ENCODE measurements at regions not wholly inside any gene's neighbourhood (a gene's known extent, or its start where the extent isn't known, plus 50 kb on each side); places are given as distances from the start of the nearest gene placed in this dataset.

DNA sequence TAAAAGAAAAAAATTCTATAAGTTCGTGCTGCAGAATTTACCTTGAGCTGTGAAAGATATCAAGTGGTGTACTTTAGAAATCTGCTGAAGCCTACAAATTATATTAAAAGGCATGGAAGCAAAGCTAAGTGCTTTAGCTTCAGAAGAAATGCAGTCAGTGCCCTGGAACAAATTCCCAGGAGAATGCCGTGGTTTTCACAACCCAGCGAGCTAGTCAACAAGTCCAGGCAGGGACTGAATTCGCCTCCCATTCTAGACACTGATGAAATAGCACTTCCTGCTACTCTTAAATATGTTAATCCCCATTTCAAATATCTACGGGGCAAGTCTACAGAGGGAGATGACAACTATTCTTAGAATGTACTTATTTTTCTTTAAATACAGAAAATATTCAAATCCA is 326.4 kb upstream of the IGF1R start:
- Mint-ChIP-seq H3K27ac (peak overlapping the region in 2 of 3 experiments; percentile 28 to 92), H3K4me3 (no peak overlapping the region), H3K9me3 (peaks cover 3% of the 10 kb centered on the region), H3K4me1 (no peaks in the 10 kb centered on the region), H3K36me3 (ENCODE audit: low read depth) (peaks cover 4% of the 10 kb centered on the region), H3K27me3 (ENCODE audit: low read depth) (peaks cover 4% of the 10 kb centered on the region)
- TF ChIP-seq, protein P1, sequence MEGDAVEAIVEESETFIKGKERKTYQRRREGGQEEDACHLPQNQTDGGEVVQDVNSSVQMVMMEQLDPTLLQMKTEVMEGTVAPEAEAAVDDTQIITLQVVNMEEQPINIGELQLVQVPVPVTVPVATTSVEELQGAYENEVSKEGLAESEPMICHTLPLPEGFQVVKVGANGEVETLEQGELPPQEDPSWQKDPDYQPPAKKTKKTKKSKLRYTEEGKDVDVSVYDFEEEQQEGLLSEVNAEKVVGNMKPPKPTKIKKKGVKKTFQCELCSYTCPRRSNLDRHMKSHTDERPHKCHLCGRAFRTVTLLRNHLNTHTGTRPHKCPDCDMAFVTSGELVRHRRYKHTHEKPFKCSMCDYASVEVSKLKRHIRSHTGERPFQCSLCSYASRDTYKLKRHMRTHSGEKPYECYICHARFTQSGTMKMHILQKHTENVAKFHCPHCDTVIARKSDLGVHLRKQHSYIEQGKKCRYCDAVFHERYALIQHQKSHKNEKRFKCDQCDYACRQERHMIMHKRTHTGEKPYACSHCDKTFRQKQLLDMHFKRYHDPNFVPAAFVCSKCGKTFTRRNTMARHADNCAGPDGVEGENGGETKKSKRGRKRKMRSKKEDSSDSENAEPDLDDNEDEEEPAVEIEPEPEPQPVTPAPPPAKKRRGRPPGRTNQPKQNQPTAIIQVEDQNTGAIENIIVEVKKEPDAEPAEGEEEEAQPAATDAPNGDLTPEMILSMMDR (IDR thresholded peaks at IDR 0.05; ENCODE audit: unreplicated experiment in 3 of 3), result no peak

DNA sequence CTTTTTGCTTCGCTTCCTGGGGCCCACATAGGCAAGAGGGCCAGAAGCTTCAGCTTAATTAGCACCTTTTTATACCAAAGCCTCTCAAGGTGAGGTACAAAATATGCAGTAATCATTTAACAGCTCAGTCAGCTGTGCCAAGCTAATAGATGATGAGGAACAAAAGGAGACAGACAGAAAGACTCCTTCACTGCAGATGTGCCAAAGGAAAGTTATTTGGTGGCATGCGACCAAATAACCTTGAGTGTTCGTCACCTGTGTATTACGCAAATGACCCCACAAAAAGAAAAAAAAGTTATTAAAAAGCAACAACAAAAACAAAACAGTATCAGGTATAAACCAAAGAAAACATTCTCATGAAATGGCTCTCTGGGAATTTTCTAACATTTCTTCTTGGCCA is 325.8 kb upstream of the IGF1R start:
- Mint-ChIP-seq H3K4me3 (no peak overlapping the region), H3K4me1 (no peaks in the 10 kb centered on the region), H3K9me3 (peaks cover 5% of the 10 kb centered on the region), H3K27me3 (ENCODE audit: low read depth) (peaks cover 4% of the 10 kb centered on the region), H3K27ac (peak overlapping the region in 1 of 3 experiments; percentile 92), H3K36me3 (ENCODE audit: low read depth) (peaks cover 4% of the 10 kb centered on the region)
- TF ChIP-seq, protein P1 (IDR thresholded peaks at IDR 0.05; ENCODE audit: unreplicated experiment in 3 of 3), result no peak

DNA sequence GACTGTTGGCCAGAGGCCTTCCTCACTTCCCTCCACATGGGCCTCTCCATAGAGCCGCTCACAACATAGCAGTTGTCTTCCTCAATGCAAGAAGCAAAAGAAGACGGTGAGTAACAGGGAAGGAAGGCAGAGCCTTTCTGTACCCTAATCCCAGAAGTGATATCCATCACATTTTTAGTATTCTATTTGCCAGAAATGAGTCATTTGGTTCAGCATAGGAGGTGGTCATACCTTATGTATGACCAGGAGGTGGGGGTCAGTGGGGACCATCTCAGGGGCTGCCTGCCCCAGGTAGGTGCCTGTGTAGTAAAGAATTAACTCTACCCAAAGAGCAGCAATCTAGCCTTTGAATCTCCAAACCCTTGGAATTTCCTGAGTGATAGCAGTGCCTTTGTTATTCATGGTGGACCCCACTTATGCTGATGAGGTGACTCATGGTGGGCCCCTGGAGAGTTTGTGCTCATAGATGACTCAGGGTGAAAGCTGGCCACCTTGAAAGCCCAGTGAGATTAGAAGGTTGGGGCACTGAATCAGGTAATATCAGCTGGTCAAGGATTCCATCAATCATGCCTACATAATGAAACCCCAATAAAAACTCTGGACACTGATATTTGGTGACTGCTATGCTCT is 323.9 kb upstream of the IGF1R start:
- TF ChIP-seq, protein P1 (IDR thresholded peaks at IDR 0.05; ENCODE audit: unreplicated experiment in 3 of 3), result no peak
- no peak overlapping the region for H3K4me3 Mint-ChIP-seq
- no peaks in the 10 kb centered on the region for H3K4me1 Mint-ChIP-seq

DNA sequence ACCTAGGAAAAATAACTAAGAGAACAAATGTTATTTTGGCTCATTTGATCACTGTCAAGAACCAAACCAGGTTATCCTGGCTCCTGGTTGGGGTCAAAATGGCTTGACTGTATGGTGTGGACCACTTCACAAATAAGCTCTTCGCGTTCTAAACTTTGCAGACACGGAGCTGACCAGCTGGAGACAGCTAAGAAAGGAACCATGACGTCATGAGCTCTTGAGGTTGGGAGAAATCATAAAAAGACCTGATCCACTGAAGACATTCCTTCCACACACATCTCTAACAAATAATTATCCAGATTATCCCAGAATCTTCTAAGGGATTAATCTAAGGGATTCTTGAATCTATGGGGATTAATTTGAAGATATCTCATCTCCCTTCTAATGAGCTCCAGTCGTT is 321.5 kb upstream of the IGF1R start:
- TF ChIP-seq, protein P1 (IDR thresholded peaks at IDR 0.05; ENCODE audit: unreplicated experiment in 3 of 3), result no peak
- H3K9me3 Mint-ChIP-seq, result peaks cover 2% of the 10 kb centered on the region
- peaks cover 14% of the 10 kb centered on the region for H3K27me3 Mint-ChIP-seq (ENCODE audit: low read depth)
- H3K36me3 Mint-ChIP-seq (ENCODE audit: low read depth), result no peaks in the 10 kb centered on the region
- no peaks in the 10 kb centered on the region for H3K4me1 Mint-ChIP-seq
- no peak overlapping the region for H3K4me3 Mint-ChIP-seq
- H3K27ac Mint-ChIP-seq, result no peak overlapping the region

More for the DNA sequence above, 323.9 kb upstream of the IGF1R start:
- Mint-ChIP-seq H3K27me3 (ENCODE audit: low read depth) (peaks cover 7% of the 10 kb centered on the region), H3K27ac (no peak overlapping the region), H3K36me3 (ENCODE audit: low read depth) (no peaks in the 10 kb centered on the region), H3K9me3 (peaks cover 2% of the 10 kb centered on the region)

DNA sequence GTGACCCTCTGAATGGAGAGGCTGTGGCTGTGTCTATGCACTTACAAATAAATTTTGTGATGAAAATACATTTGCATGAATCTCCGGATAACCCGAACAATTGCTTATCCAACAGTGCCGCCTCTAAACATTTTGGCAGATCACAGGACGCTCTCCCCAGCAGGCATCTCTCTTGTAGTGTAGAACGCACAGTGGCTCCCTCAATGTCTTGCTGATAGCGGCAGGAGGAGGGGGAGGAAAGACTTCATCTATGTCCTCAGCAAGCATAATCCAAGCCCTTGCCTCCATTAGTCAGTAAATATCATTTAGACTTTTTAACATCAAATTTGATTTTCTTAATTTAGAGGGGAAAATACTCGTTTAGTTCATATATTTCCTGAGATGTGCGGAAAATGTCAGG is 318.1 kb upstream of the IGF1R start:
- H3K4me3 Mint-ChIP-seq, result no peak overlapping the region
- H3K27ac Mint-ChIP-seq, result no peak overlapping the region
- TF ChIP-seq, protein P1 (IDR thresholded peaks at IDR 0.05; ENCODE audit: unreplicated experiment in 3 of 3), result no peak
- peaks cover 7% of the 10 kb centered on the region for H3K9me3 Mint-ChIP-seq
- no peaks in the 10 kb centered on the region for H3K36me3 Mint-ChIP-seq (ENCODE audit: low read depth)
- H3K27me3 Mint-ChIP-seq (ENCODE audit: low read depth), result peaks cover 10% of the 10 kb centered on the region
- H3K4me1 Mint-ChIP-seq, result no peaks in the 10 kb centered on the region

Data from nephron (organoid).